ENCODE measurements at regions not wholly inside any gene's neighbourhood (a gene's known extent, or its start where the extent isn't known, plus 50 kb on each side); places are given as distances from the start of the nearest gene placed in this dataset.

DNA sequence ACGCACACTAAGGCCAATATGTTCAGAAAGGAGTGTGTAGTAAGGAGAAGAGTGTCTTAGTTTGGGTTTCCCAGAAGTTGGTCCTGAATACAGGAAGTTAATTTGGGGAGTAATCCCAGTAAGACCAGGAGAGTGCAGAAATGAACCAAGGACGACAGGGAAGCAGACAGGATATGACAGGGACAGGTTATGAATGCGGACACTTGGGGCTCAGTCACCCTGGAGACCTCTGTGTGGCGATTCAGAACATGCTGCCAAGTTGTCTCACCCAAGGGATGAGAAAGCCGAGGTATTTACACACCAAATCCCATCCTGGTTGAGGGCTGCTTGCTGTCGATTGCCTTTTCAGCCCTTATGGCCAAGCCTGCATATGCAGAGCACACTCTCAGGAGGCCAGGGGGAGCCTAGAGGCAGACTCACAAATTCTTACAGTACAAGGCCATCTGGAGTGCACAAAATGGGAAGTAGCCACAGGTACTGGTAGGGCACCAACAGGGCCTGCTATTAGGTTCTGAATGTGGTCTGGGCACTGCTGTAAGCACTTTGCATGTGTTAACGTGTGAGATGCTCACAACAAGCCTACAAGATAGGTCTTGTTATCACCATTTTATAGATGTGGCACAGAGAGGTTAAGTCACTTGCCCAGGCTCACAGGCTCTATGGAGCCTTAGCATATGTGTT, 233.1 kb upstream of the ANKRD55 start:
- DNase-seq (ENCODE audit: low spot score) (no peak), ATAC-seq (ENCODE audit: insufficient number of reproducible peaks, low FRiP score, low read depth) (no peak)
- Histone ChIP-seq H3K36me3 (no peaks in the 10 kb centered on the region), H3K4me1 (ENCODE audit: control insufficient read depth in 1 of 2, low read depth in 2 of 2) (peaks cover 0 to under 1% of the 10 kb centered on the region in 2 donors), H3K27ac (no peak overlapping the region), H3K27me3 (replicated peaks; ENCODE audit: insufficient read depth) (no peaks in the 10 kb centered on the region), H3K9me3 (no peaks in the 10 kb centered on the region), H3K4me3 (no peak overlapping the region)
- TF ChIP-seq, protein P1, sequence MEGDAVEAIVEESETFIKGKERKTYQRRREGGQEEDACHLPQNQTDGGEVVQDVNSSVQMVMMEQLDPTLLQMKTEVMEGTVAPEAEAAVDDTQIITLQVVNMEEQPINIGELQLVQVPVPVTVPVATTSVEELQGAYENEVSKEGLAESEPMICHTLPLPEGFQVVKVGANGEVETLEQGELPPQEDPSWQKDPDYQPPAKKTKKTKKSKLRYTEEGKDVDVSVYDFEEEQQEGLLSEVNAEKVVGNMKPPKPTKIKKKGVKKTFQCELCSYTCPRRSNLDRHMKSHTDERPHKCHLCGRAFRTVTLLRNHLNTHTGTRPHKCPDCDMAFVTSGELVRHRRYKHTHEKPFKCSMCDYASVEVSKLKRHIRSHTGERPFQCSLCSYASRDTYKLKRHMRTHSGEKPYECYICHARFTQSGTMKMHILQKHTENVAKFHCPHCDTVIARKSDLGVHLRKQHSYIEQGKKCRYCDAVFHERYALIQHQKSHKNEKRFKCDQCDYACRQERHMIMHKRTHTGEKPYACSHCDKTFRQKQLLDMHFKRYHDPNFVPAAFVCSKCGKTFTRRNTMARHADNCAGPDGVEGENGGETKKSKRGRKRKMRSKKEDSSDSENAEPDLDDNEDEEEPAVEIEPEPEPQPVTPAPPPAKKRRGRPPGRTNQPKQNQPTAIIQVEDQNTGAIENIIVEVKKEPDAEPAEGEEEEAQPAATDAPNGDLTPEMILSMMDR (IDR thresholded peaks at IDR 0.05) = no peak

DNA sequence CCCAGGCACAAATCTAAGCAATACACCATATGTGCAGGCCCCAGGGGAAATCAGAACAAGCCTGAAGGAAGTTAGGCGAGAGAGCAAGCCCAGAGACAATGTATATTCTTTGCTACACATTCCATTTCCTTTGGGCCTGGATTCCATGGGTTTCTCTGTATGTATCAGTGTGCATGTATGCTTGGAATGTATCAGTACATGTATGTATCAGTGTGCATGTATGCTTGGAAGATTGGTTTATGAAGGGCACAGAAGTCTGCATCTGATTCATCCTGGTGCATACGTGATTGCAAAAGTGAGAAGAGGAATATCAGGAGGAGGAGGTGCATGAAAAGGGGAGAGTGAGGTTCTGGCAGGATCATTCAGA, 232.6 kb upstream of the ANKRD55 start:
- DNase-seq (ENCODE audit: low spot score) = no peak

DNA sequence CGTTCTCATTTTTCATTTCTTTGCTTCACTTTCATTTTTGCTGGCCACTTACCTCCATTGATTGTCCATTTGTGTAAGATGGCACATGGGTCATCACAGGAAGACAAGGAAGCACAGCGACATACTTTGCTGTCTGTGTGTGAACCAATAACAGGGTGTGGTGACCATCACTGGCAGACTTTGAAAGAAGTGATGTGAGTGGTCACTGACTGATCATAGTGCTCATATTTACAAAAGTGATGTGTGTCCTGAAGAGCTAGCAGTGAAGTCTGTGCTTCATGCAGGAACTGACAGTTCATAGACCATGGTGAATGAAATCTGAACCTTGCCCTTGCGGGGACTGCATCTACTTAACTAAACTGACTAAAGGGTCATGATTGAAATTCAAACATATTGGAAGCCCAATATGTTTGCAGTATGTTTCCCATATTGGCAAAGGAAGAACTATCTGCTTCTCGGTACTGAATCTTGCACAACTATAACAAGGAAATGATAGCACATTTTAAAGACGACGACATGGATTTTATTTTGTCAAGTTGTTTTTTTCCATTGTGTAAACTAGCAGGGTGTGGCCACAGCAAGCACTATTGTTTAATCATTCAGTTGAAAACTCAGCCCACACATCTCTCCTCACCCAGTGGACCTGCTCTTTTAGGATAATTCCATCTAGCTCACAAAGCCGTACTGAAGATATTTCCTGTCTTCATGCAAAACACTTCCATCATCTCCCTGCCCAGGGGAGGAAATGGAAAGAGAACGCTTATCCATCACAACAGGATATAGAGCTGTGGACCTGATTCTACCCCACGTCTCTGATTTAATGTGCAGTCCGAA, 232.0 kb upstream of the ANKRD55 start:
- Histone ChIP-seq H3K27ac (no peak overlapping the region), H3K27me3 (replicated peaks; ENCODE audit: insufficient read depth) (no peaks in the 10 kb centered on the region), H3K9me3 (no peaks in the 10 kb centered on the region), H3K4me1 (ENCODE audit: control insufficient read depth in 1 of 2, low read depth in 2 of 2) (peaks cover 9 to 12% of the 10 kb centered on the region in 2 donors), H3K4me3 (no peak overlapping the region), H3K36me3 (no peaks in the 10 kb centered on the region)
- ATAC-seq (ENCODE audit: insufficient number of reproducible peaks, low FRiP score, low read depth) (no peak), DNase-seq (ENCODE audit: low spot score) (no peak)
- TF ChIP-seq, protein P1 (IDR thresholded peaks at IDR 0.05) = no peak

More for the DNA sequence above, 232.6 kb upstream of the ANKRD55 start:
- H3K27me3 ChIP-seq (replicated peaks; ENCODE audit: insufficient read depth) = no peaks in the 10 kb centered on the region
- H3K4me3 ChIP-seq = no peak overlapping the region
- peaks cover 3 to 6% of the 10 kb centered on the region in 2 donors for H3K4me1 ChIP-seq (ENCODE audit: control insufficient read depth in 1 of 2, low read depth in 2 of 2)
- H3K36me3 ChIP-seq = no peaks in the 10 kb centered on the region
- TF ChIP-seq, protein P1 (IDR thresholded peaks at IDR 0.05) = no peak
- H3K9me3 ChIP-seq = no peaks in the 10 kb centered on the region
- no peak for ATAC-seq (ENCODE audit: insufficient number of reproducible peaks, low FRiP score, low read depth)
- no peak overlapping the region for H3K27ac ChIP-seq

DNA sequence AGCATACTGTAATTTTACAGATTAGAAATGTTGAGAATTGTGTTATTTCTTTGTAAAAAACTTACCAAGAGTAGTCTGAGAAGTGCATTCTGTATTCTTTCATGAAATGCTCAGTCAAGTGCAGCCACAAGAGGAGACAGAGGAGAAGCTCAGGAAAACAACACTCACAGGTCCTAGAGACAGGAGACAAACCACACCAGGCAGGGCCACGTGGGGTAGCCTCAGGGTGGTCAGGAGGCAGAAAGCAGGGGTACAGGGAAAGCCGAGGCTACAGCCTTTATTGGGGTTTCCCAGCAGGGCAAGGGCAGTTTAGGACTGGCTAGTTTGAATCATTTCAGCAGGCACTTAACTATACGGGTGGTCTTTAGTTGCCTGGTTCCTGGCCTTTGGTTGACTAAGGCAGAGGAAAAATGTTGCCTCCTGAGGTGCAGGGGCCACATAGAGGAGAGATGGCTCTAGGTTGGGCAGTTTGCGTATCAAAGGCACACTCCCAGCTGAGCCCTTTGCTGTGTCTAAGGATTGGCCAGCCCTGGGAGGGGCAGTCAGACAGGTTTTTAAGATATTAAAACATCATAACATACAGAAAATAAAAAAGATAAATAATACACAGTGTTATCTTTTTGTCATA, 230.9 kb upstream of the ANKRD55 start:
- ATAC-seq (ENCODE audit: insufficient number of reproducible peaks, low FRiP score, low read depth) = no peak
- Histone ChIP-seq H3K9me3 (no peaks in the 10 kb centered on the region), H3K4me1 (ENCODE audit: control insufficient read depth in 1 of 2, low read depth in 2 of 2) (peaks cover 14 to 23% of the 10 kb centered on the region in 2 donors), H3K4me3 (no peak overlapping the region), H3K36me3 (no peaks in the 10 kb centered on the region), H3K27me3 (replicated peaks; ENCODE audit: insufficient read depth) (no peaks in the 10 kb centered on the region), H3K27ac (no peak overlapping the region)
- TF ChIP-seq, protein P1 (IDR thresholded peaks at IDR 0.05) = no peak
- no peak for DNase-seq (ENCODE audit: low spot score)

DNA sequence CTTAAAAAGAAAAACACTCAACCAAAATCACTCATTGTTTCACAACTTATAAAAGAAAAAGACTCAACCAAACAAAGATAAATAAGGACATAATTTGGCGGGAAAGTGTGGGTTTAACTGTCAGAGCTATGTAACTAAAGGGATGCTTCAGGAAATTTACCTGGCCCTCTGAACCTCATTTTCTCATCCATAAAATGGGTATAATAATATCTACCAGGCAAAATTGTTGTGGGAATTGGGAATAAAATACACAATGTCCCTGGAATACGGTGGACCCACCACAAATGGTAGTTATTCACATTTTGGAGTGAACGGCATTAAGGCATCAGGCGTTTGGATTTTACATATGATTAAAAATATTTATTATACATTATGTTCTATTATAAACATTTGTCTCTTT, 228.5 kb upstream of the ANKRD55 start:
- TF ChIP-seq, protein P1 (IDR thresholded peaks at IDR 0.05) = no peak
- Histone ChIP-seq H3K4me1 (ENCODE audit: control insufficient read depth in 1 of 2, low read depth in 2 of 2) (peaks cover 19 to 45% of the 10 kb centered on the region in 2 donors), H3K36me3 (no peaks in the 10 kb centered on the region), H3K27ac (no peak overlapping the region), H3K27me3 (replicated peaks; ENCODE audit: insufficient read depth) (no peaks in the 10 kb centered on the region), H3K9me3 (no peaks in the 10 kb centered on the region), H3K4me3 (no peak overlapping the region)
- DNase-seq (ENCODE audit: low spot score) (no peak), ATAC-seq (ENCODE audit: insufficient number of reproducible peaks, low FRiP score, low read depth) (no peak)

Data from thoracic aorta (tissue), 2 donors.